B cell (primary cell): ENCODE measurements at regions not wholly inside any gene's neighbourhood (a gene's known extent, or its start where the extent isn't known, plus 50 kb on each side); places are given as distances from the start of the nearest gene placed in this dataset.

ENCODE experiments used
- ATAC-seq: fragments of 200-7000 bp; cut with Tn5 transposase; one replicate; pipeline ENCODE4 v1.10.0; 2021; ENCODE audit warnings: low read depth, mild to moderate bottlenecking, moderate number of reproducible peaks, moderate library complexity
- CTCF ChIA-PET: fragments of 350-600 bp; sonication (Branson Sonifier 250); formaldehyde crosslinking; loops from one replicate; lab custom pipeline; 2021; ENCODE audit warnings: antibody characterized with exemption, inconsistent platforms; lab: Charles Lee
- POLR2A ChIA-PET: fragments of 350-600 bp; sonication (Branson Sonifier 250); formaldehyde crosslinking; loops from one replicate; lab custom pipeline; 2021; ENCODE audit warnings: antibody characterized with exemption; lab: Charles Lee
- DNase-seq: peaks from one replicate; pipeline ENCODE4 v3.0.0; 2013
- H2AFZ ChIP-seq: 2 replicates; pipeline ENCODE4 v1.6.1; 2012; ENCODE audit warnings: mild to moderate bottlenecking, low read depth, low read length; ENCODE audit not compliant: insufficient read depth, poor library complexity, severe bottlenecking
- H3K27ac ChIP-seq, 2 donors: 1 replicate in 1 of 2; 2 replicates in 1 of 2; pipeline ENCODE4 v1.5.1; 2012 to 2013; ENCODE audit warnings: low read length in 2 of 2, mild to moderate bottlenecking in 2 of 2, moderate library complexity in 1 of 2
- H3K27me3 ChIP-seq, 4 experiments: fragments of 200-600 bp in 1 of 4; sonication (generic) in 1 of 4; replicated peaks in 1 of 4; 1 replicate in 2 of 4; 2 replicates in 2 of 4; pipeline versions ENCODE4 v1.6.1 to v1.7.0; 2013 to 2016; ENCODE audit warnings: low read length in 3 of 4, mild to moderate bottlenecking in 2 of 4, mixed read lengths in 1 of 4, moderate library complexity in 1 of 4; ENCODE audit not compliant: insufficient read depth in 4 of 4, control insufficient read depth in 3 of 4; ENCODE audit errors: control extremely low read depth in 1 of 4
- H3K36me3 ChIP-seq, 2 experiments: replicated peaks in 1 of 2; 1 replicate in 1 of 2; 2 replicates in 1 of 2; pipeline versions ENCODE4 v1.6.1 to v1.7.1; 2013; ENCODE audit warnings: low read length in 1 of 2; ENCODE audit not compliant: insufficient read depth in 2 of 2, control insufficient read depth in 1 of 2; ENCODE audit errors: control extremely low read depth in 1 of 2, extremely low read depth in 1 of 2
- H3K4me1 ChIP-seq, 2 donors: fragments of 200-600 bp in 1 of 2; sonication (generic) in 1 of 2; 1 replicate in 1 of 2; 2 replicates in 1 of 2; pipeline versions ENCODE4 v1.5.1 to v1.6.1; 2013 to 2017; ENCODE audit warnings: low read length in 2 of 2; ENCODE audit not compliant: control insufficient read depth in 2 of 2, insufficient read depth in 2 of 2
- H3K4me2 ChIP-seq: replicated peaks from 2 replicates; pipeline ENCODE3; 2012; ENCODE audit warnings: mild to moderate bottlenecking, low read depth, low read length; ENCODE audit not compliant: poor library complexity, severe bottlenecking
- H3K4me3 ChIP-seq, 5 experiments: fragments of 200-600 bp in 1 of 5; sonication (generic) in 1 of 5; 1 replicate in 3 of 5; 2 replicates in 2 of 5; pipeline versions ENCODE4 v1.5.1 to v1.7.0; 2011 to 2016; ENCODE audit warnings: low read length in 4 of 5, mild to moderate bottlenecking in 4 of 5, low read depth in 2 of 5, control low read depth in 1 of 5, moderate library complexity in 1 of 5; ENCODE audit not compliant: insufficient read depth in 1 of 5; ENCODE audit errors: control extremely low read depth in 1 of 5, extremely low read depth in 1 of 5
- H3K79me2 ChIP-seq: fragments of 200-600 bp; sonication (generic); one replicate; pipeline ENCODE4 v1.6.0; 2016; ENCODE audit warnings: low read length; ENCODE audit not compliant: control insufficient read depth, insufficient read depth
- H3K9ac ChIP-seq: fragments of 200-600 bp; sonication (generic); 2 replicates; pipeline ENCODE4 v1.6.1; 2017; ENCODE audit warnings: mild to moderate bottlenecking, low read length, moderate library complexity
- H3K9me3 ChIP-seq, 3 donors: one replicate each; pipeline versions ENCODE4 v1.6.1 to v1.7.1; 2013; ENCODE audit warnings: low read length in 2 of 3; ENCODE audit not compliant: control insufficient read depth in 2 of 3, insufficient read depth in 1 of 3; ENCODE audit errors: control extremely low read depth in 1 of 3
- H4K20me1 ChIP-seq: 2 replicates; pipeline ENCODE4 v1.6.0; 2012; ENCODE audit warnings: mild to moderate bottlenecking, low read length; ENCODE audit not compliant: insufficient read depth, control insufficient read depth, poor library complexity, severe bottlenecking
- H3K27ac Mint-ChIP-seq: one replicate; pipeline ENCODE4 v1.8.0; 2021; ENCODE audit warnings: mixed read lengths
- H3K27me3 Mint-ChIP-seq: one replicate; pipeline ENCODE4 v1.8.0; 2021; ENCODE audit warnings: mixed read lengths
- H3K4me1 Mint-ChIP-seq: one replicate; pipeline ENCODE4 v1.8.0; 2021; ENCODE audit warnings: mixed read lengths
- H3K4me3 Mint-ChIP-seq: one replicate; pipeline ENCODE4 v1.8.0; 2021; ENCODE audit warnings: mixed read lengths
- H3K9me3 Mint-ChIP-seq: one replicate; pipeline ENCODE4 v1.8.0; 2022; ENCODE audit warnings: mixed read lengths; ENCODE audit not compliant: insufficient read depth
- CTCF ChIP-seq: fragments of 200-600 bp; IDR thresholded peaks from one replicate; pipeline ENCODE4 v1.8.0; 2022; ENCODE audit warnings: antibody characterized with exemption, mild to moderate bottlenecking
- EZH2 ChIP-seq: IDR thresholded peaks from 2 replicates; pipeline ENCODE4 v1.6.1; 2012; ENCODE audit warnings: borderline replicate concordance, low read depth, mild to moderate bottlenecking, moderate library complexity, low read length; ENCODE audit not compliant: insufficient read depth, poor library complexity, severe bottlenecking
- WGBS: methylation state at CpG from one replicate; pipeline ENCODE4 v1.1.5; 2013; ENCODE audit warnings: missing lambda C conversion rate; ENCODE audit not compliant: insufficient coverage; 5-methylcytosine and 5-hydroxymethylcytosine counted together
- intact Hi-C: fragments of 100-400 bp; cut with micrococcal nuclease; formaldehyde crosslinking; loops from one replicate; pipeline ENCODE4 v1.10.0; 2022

GRCh38 chr18:64893349-64893748 lies 744.5 kb upstream of the LINC00305 start:
- WGBS: 77% methylated on average over 3 of the region's 3 CpGs
- Histone ChIP-seq H2AFZ (no peak overlapping the region), H3K27ac (no peak overlapping the region), H3K4me1 (no peaks in the 10 kb centered on the region), H3K79me2 (no peaks in the 10 kb centered on the region), H4K20me1 (no peaks in the 10 kb centered on the region), H3K9me3 (peaks cover 0 to 8% (median 4%) of the 10 kb centered on the region in 3 donors), H3K4me2 (no peak overlapping the region), H3K36me3 (no peaks in the 10 kb centered on the region), H3K9ac (no peak overlapping the region), H3K27me3 (no peaks in the 10 kb centered on the region), H3K4me3 (no peak overlapping the region)
- no peak overlapping the region for H3K4me3 Mint-ChIP-seq
- POLR2A ChIA-PET: no interaction called here
- CTCF ChIA-PET: no interaction called here
- ATAC-seq: no peak
- no peaks in the 10 kb centered on the region for H3K4me1 Mint-ChIP-seq
- no peak for DNase-seq
- intact Hi-C loops: no loop called here
- no peaks in the 10 kb centered on the region for H3K27me3 Mint-ChIP-seq
- TF ChIP-seq EZH2 (no peak), CTCF (no peak)
- H3K9me3 Mint-ChIP-seq: peaks cover 3% of the 10 kb centered on the region
- no peak overlapping the region for H3K27ac Mint-ChIP-seq

- no peaks in the 10 kb centered on the region for H3K36me3 ChIP-seq
- no peaks in the 10 kb centered on the region for H3K4me1 Mint-ChIP-seq
- H3K27ac ChIP-seq: no peak overlapping the region
- H3K4me2 ChIP-seq: no peak overlapping the region
- CTCF ChIA-PET: no interaction called here
- no peak for DNase-seq
- H3K4me3 Mint-ChIP-seq: no peak overlapping the region
- no peaks in the 10 kb centered on the region for H4K20me1 ChIP-seq
- ATAC-seq: no peak
- H3K9me3 Mint-ChIP-seq: peaks cover 3% of the 10 kb centered on the region
- H3K27me3 Mint-ChIP-seq: no peaks in the 10 kb centered on the region
- intact Hi-C loops: no loop called here
- H2AFZ ChIP-seq: no peak overlapping the region
- H3K79me2 ChIP-seq: no peaks in the 10 kb centered on the region
- H3K27ac Mint-ChIP-seq: no peak overlapping the region
- no peak overlapping the region for H3K9ac ChIP-seq
- H3K9me3 ChIP-seq: peaks cover 0 to 8% (median 2%) of the 10 kb centered on the region in 3 donors
- POLR2A ChIA-PET: no interaction called here
- H3K4me1 ChIP-seq: no peaks in the 10 kb centered on the region
- no peaks in the 10 kb centered on the region for H3K27me3 ChIP-seq
- TF ChIP-seq EZH2: no peak
- no peak overlapping the region for H3K4me3 ChIP-seq
- WGBS: 86% methylated on average over 2 of the region's 4 CpGs
Measured at GRCh38 chr18:64888956-64889355, 740.1 kb upstream of the LINC00305 start.
